ENCODE measurements at regions not wholly inside any gene's neighbourhood (a gene's known extent, or its start where the extent isn't known, plus 50 kb on each side); places are given as distances from the start of the nearest gene placed in this dataset.
"Not testable (repeated sequence)": the region's sequence is repeated elsewhere in the genome, so short reads cannot be mapped to it uniquely, and the experiment has no call there.

DNA sequence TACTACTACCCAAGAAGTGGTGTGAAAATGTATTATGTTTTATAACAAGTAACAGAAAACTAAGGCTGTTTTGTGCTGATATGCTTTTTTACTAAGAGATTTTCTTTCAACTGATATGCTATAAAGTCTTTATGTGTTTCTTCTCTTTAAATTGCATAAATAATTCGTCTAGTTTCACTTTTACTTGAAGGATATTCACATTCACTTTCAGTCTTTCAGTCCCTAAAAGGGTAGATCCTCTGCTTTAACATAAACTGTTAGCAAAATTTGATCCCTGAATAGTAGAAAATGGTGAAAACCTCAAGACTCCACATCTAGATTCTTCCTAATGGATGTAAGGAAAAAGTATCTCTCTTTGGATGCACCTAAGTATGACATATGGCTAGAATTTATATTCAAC, 69.0 kb upstream of the FST start:
- no peak for FAIRE-seq
- WGBS, 3 donors = 6 to 18% (median 8%) methylated on average over 1 of the region's 1 CpG

GRCh38 chr5:53412499-53412898, 67.9 kb upstream of the FST start:
- not testable (repeated sequence) for H3K4me3 ChIP-seq (ENCODE audit: low read depth in 1 of 3, low read length in 3 of 3); H3K9me3 ChIP-seq (ENCODE audit: control insufficient read depth in 2 of 2, insufficient read depth in 1 of 2, low read depth in 1 of 2, low read length in 1 of 2); FAIRE-seq; DNase-seq; H3K4me1 ChIP-seq (ENCODE audit: control insufficient read depth in 3 of 3, insufficient read depth in 2 of 3, low read depth in 1 of 3, low read length in 2 of 3); H3K27ac ChIP-seq (ENCODE audit: low read depth in 1 of 3, low read length in 2 of 3); H3K27me3 ChIP-seq (ENCODE audit: control insufficient read depth in 3 of 3, insufficient read depth in 3 of 3, low read length in 3 of 3); H3K36me3 ChIP-seq (ENCODE audit: control insufficient read depth in 3 of 3, insufficient read depth in 2 of 3, low read depth in 1 of 3, low read length in 3 of 3)
- 96 to 97% (median 96%) methylated on average over 5 of the region's 5 CpGs for WGBS, 3 donors

More for the DNA sequence above, 69.0 kb upstream of the FST start:
- H3K27me3 ChIP-seq (ENCODE audit: control insufficient read depth in 3 of 3, insufficient read depth in 3 of 3, low read length in 3 of 3) = no peaks in the 10 kb centered on the region
- no peak overlapping the region for H3K4me3 ChIP-seq (ENCODE audit: low read depth in 1 of 3, low read length in 3 of 3)
- H3K9me3 ChIP-seq (ENCODE audit: control insufficient read depth in 2 of 2, insufficient read depth in 1 of 2, low read depth in 1 of 2, low read length in 1 of 2) = peaks cover 0 to 3% of the 10 kb centered on the region in 2 donors
- H3K27ac ChIP-seq (ENCODE audit: low read depth in 1 of 3, low read length in 2 of 3) = no peak overlapping the region
- no peaks in the 10 kb centered on the region for H3K4me1 ChIP-seq (ENCODE audit: control insufficient read depth in 3 of 3, insufficient read depth in 2 of 3, low read depth in 1 of 3, low read length in 2 of 3)
- H3K36me3 ChIP-seq (ENCODE audit: control insufficient read depth in 3 of 3, insufficient read depth in 2 of 3, low read depth in 1 of 3, low read length in 3 of 3) = no peaks in the 10 kb centered on the region
- DNase-seq = no peak

- Histone ChIP-seq H3K27ac (ENCODE audit: low read depth in 1 of 3, low read length in 2 of 3) (no peak overlapping the region), H3K36me3 (ENCODE audit: control insufficient read depth in 3 of 3, insufficient read depth in 2 of 3, low read depth in 1 of 3, low read length in 3 of 3) (no peaks in the 10 kb centered on the region), H3K9me3 (ENCODE audit: control insufficient read depth in 2 of 2, insufficient read depth in 1 of 2, low read depth in 1 of 2, low read length in 1 of 2) (no peaks in the 10 kb centered on the region), H3K4me1 (ENCODE audit: control insufficient read depth in 3 of 3, insufficient read depth in 2 of 3, low read depth in 1 of 3, low read length in 2 of 3) (no peaks in the 10 kb centered on the region), H3K27me3 (ENCODE audit: control insufficient read depth in 3 of 3, insufficient read depth in 3 of 3, low read length in 3 of 3) (peaks cover 0 to 2% (median 0%) of the 10 kb centered on the region in 3 donors), H3K4me3 (ENCODE audit: low read depth in 1 of 3, low read length in 3 of 3) (no peak overlapping the region)
- no peak for FAIRE-seq
- DNase-seq = no peak
Measured at GRCh38 chr5:53416144-53416738, 64.2 kb upstream of the FST start.

GRCh38 chr5:53418409-53418808, 62.0 kb upstream of the FST start:
- Histone ChIP-seq H3K27ac (ENCODE audit: low read depth in 1 of 3, low read length in 2 of 3) (no peak overlapping the region), H3K36me3 (ENCODE audit: control insufficient read depth in 3 of 3, insufficient read depth in 2 of 3, low read depth in 1 of 3, low read length in 3 of 3) (no peaks in the 10 kb centered on the region), H3K4me3 (ENCODE audit: low read depth in 1 of 3, low read length in 3 of 3) (no peak overlapping the region), H3K4me1 (ENCODE audit: control insufficient read depth in 3 of 3, insufficient read depth in 2 of 3, low read depth in 1 of 3, low read length in 2 of 3) (no peaks in the 10 kb centered on the region), H3K9me3 (ENCODE audit: control insufficient read depth in 2 of 2, insufficient read depth in 1 of 2, low read depth in 1 of 2, low read length in 1 of 2) (no peaks in the 10 kb centered on the region), H3K27me3 (ENCODE audit: control insufficient read depth in 3 of 3, insufficient read depth in 3 of 3, low read length in 3 of 3) (peaks cover 0 to 2% (median 0%) of the 10 kb centered on the region in 3 donors)
- 64 to 74% (median 66%) methylated on average over 4 of the region's 4 CpGs for WGBS, 3 donors
- DNase-seq (no peak), FAIRE-seq (no peak)

DNA sequence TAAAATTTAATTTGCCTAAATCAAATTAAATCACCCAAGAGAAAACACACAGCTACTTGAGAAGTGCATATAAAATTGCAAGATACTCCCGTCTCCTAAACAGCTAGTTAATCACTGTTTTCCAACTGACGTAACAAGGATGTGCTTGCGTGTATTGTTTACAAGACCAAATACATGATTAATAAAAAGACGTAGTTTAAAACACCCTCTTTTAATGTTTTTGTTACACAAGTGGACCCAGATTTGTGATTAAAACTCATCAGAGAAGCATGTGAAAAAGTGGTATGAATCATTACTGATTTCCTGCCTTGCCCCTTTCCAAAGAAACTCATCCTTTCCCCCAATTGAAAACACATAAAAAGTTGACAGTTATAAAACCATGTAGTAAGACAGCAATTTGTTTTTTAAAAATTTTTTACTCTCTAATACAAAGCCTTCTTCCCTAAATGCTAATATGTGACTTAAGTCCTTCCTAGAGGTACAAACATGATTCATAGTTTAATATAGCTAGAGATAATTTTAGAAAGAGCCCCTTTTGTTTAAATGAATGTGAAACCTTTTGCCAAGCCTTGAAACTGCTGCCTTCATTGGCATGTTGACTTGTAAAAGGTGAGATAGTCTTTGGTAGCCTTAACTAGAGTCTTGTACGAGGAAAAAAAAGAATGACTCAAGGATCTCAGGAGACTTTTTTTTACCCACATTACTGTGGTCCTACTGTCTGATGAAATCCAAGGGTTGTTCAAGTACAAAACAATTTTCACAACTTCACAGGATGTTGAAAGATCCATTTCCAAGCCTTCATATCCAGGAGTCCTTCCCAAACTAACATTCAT, 61.4 kb upstream of the FST start:
- Histone ChIP-seq H3K36me3 (ENCODE audit: control insufficient read depth in 3 of 3, insufficient read depth in 2 of 3, low read depth in 1 of 3, low read length in 3 of 3) (no peaks in the 10 kb centered on the region), H3K27ac (ENCODE audit: low read depth in 1 of 3, low read length in 2 of 3) (no peak overlapping the region), H3K27me3 (ENCODE audit: control insufficient read depth in 3 of 3, insufficient read depth in 3 of 3, low read length in 3 of 3) (peaks cover 0 to 2% (median 0%) of the 10 kb centered on the region in 3 donors), H3K4me1 (ENCODE audit: control insufficient read depth in 3 of 3, insufficient read depth in 2 of 3, low read depth in 1 of 3, low read length in 2 of 3) (no peaks in the 10 kb centered on the region), H3K4me3 (ENCODE audit: low read depth in 1 of 3, low read length in 3 of 3) (no peak overlapping the region), H3K9me3 (ENCODE audit: control insufficient read depth in 2 of 2, insufficient read depth in 1 of 2, low read depth in 1 of 2, low read length in 1 of 2) (no peaks in the 10 kb centered on the region)
- WGBS, 3 donors = 69 to 81% (median 80%) methylated on average over 5 of the region's 5 CpGs
- FAIRE-seq (no peak), DNase-seq (no peak)

- 68 to 76% (median 74%) methylated on average over 3 of the region's 3 CpGs for WGBS, 3 donors
- DNase-seq = no peak
- no peaks in the 10 kb centered on the region for H3K36me3 ChIP-seq (ENCODE audit: control insufficient read depth in 3 of 3, insufficient read depth in 2 of 3, low read depth in 1 of 3, low read length in 3 of 3)
- no peaks in the 10 kb centered on the region for H3K9me3 ChIP-seq (ENCODE audit: control insufficient read depth in 2 of 2, insufficient read depth in 1 of 2, low read depth in 1 of 2, low read length in 1 of 2)
- no peaks in the 10 kb centered on the region for H3K4me1 ChIP-seq (ENCODE audit: control insufficient read depth in 3 of 3, insufficient read depth in 2 of 3, low read depth in 1 of 3, low read length in 2 of 3)
- H3K4me3 ChIP-seq (ENCODE audit: low read depth in 1 of 3, low read length in 3 of 3) = no peak overlapping the region
- peaks cover 0 to 6% (median 0%) of the 10 kb centered on the region in 3 donors for H3K27me3 ChIP-seq (ENCODE audit: control insufficient read depth in 3 of 3, insufficient read depth in 3 of 3, low read length in 3 of 3)
- no peak overlapping the region for H3K27ac ChIP-seq (ENCODE audit: low read depth in 1 of 3, low read length in 2 of 3)
- no peak for FAIRE-seq
Measured at GRCh38 chr5:53422539-53422938, 57.9 kb upstream of the FST start.

- Histone ChIP-seq H3K9me3 (ENCODE audit: control insufficient read depth in 2 of 2, insufficient read depth in 1 of 2, low read depth in 1 of 2, low read length in 1 of 2) (no peaks in the 10 kb centered on the region), H3K4me1 (ENCODE audit: control insufficient read depth in 3 of 3, insufficient read depth in 2 of 3, low read depth in 1 of 3, low read length in 2 of 3) (no peaks in the 10 kb centered on the region), H3K27ac (ENCODE audit: low read depth in 1 of 3, low read length in 2 of 3) (no peak overlapping the region), H3K27me3 (ENCODE audit: control insufficient read depth in 3 of 3, insufficient read depth in 3 of 3, low read length in 3 of 3) (peaks cover 0 to 6% (median 0%) of the 10 kb centered on the region in 3 donors), H3K4me3 (ENCODE audit: low read depth in 1 of 3, low read length in 3 of 3) (no peak overlapping the region), H3K36me3 (ENCODE audit: control insufficient read depth in 3 of 3, insufficient read depth in 2 of 3, low read depth in 1 of 3, low read length in 3 of 3) (no peaks in the 10 kb centered on the region)
- 68 to 73% (median 70%) methylated on average over 1 of the region's 1 CpG for WGBS, 3 donors
- FAIRE-seq (no peak), DNase-seq (no peak)
Measured at GRCh38 chr5:53423724-53424123, 56.7 kb upstream of the FST start.

DNA sequence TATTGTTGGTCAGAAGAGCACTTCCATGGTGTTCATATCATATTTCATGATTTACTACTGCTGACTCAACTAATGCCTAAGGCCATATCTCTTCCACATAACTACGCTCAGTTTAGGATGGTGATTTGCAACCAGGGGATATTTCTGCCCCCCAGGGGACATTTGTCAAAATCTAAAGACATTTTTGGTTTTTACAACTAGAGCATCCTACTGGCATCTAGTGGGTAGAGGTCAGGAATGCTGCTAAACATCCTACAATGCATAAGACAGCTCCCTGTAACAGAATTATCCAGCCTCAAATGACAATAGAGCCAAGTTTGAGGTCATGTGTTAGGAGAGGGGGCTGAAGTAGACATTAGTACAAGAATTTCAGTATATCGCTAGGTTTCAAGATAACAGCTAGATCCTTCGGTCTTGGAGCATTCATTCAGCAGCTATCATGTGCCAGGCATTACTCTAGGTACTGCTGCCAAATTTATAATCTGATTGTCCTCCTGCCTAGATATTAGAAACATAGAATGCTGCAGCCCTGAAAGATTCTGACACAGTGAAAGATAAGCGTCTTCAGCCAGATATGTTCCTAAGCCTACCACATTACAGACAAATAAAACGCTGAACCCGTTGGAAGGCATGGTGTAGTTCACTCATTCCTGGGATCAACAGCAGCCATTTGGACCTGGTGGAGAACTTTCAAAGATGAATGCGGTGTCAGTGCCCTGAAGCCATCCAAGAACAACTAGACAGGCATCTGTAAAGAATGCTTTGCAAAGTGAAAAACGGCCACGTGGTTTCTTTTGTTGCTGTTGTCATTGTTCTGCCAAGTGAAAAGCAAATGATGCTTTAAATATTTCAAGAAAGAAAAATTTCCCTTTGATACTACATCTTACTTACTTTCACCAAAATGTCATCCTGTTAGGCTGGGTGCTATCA, 55.5 kb upstream of the FST start:
- Histone ChIP-seq H3K27ac (ENCODE audit: low read depth in 1 of 3, low read length in 2 of 3) (no peak overlapping the region), H3K4me1 (ENCODE audit: control insufficient read depth in 3 of 3, insufficient read depth in 2 of 3, low read depth in 1 of 3, low read length in 2 of 3) (no peaks in the 10 kb centered on the region), H3K36me3 (ENCODE audit: control insufficient read depth in 3 of 3, insufficient read depth in 2 of 3, low read depth in 1 of 3, low read length in 3 of 3) (no peaks in the 10 kb centered on the region), H3K4me3 (ENCODE audit: low read depth in 1 of 3, low read length in 3 of 3) (no peak overlapping the region), H3K9me3 (ENCODE audit: control insufficient read depth in 2 of 2, insufficient read depth in 1 of 2, low read depth in 1 of 2, low read length in 1 of 2) (no peaks in the 10 kb centered on the region), H3K27me3 (ENCODE audit: control insufficient read depth in 3 of 3, insufficient read depth in 3 of 3, low read length in 3 of 3) (peaks cover 0 to 5% (median 0%) of the 10 kb centered on the region in 3 donors)
- FAIRE-seq (no peak), DNase-seq (no peak)
- WGBS, 3 donors = 75 to 82% (median 80%) methylated on average over 9 of the region's 9 CpGs
